NCI-H510A treated with DMSO at 0.1 percent for 48 hours (cell line): ENCODE measurements at regions not wholly inside any gene's neighbourhood (a gene's known extent, or its start where the extent isn't known, plus 50 kb on each side); places are given as distances from the start of the nearest gene placed in this dataset.

Source experiments
- DNase-seq: peaks from one replicate; lab custom pipeline; 2025; lab: John Stamatoyannopoulos, UW

GRCh38 chr4:60502733-60503132, 697.4 kb upstream of the ADGRL3 start:
- no peak for DNase-seq

GRCh38 chr4:60506061-60506460, 694.1 kb upstream of the ADGRL3 start:
- DNase-seq, result no peak

- DNase-seq, result no peak
Measured at GRCh38 chr4:60522265-60522664, 677.9 kb upstream of the ADGRL3 start.

- no peak for DNase-seq
Measured at GRCh38 chr4:60531776-60532379, 668.2 kb upstream of the ADGRL3 start.

GRCh38 chr4:60544981-60545380, 655.1 kb upstream of the ADGRL3 start:
- DNase-seq, result no peak

- DNase-seq, result peak; percentile 75
Measured at GRCh38 chr4:60562334-60562733, 637.8 kb upstream of the ADGRL3 start.

- DNase-seq, result no peak
Measured at GRCh38 chr4:60565558-60565957, 634.6 kb upstream of the ADGRL3 start.

- DNase-seq, result no peak
Measured at GRCh38 chr4:60575336-60575735, 624.8 kb upstream of the ADGRL3 start.

- no peak for DNase-seq
Measured at GRCh38 chr4:60579335-60579734, 620.8 kb upstream of the ADGRL3 start.

- DNase-seq, result no peak
Measured at GRCh38 chr4:60581919-60582536, 618.1 kb upstream of the ADGRL3 start.

GRCh38 chr4:60588556-60588955, 611.6 kb upstream of the ADGRL3 start:
- no peak for DNase-seq

GRCh38 chr4:60589425-60589824, 610.7 kb upstream of the ADGRL3 start:
- no peak for DNase-seq

- DNase-seq, result no peak
Measured at GRCh38 chr4:60590116-60590515, 610.0 kb upstream of the ADGRL3 start.

GRCh38 chr4:60605646-60606354, 594.3 kb upstream of the ADGRL3 start:
- DNase-seq, result no peak

- no peak for DNase-seq
Measured at GRCh38 chr4:60611762-60612496, 588.2 kb upstream of the ADGRL3 start.

GRCh38 chr4:60617731-60618130, 582.4 kb upstream of the ADGRL3 start:
- DNase-seq, result no peak

- DNase-seq, result no peak
Measured at GRCh38 chr4:60619531-60620305, 580.4 kb upstream of the ADGRL3 start.

- no peak for DNase-seq
Measured at GRCh38 chr4:60637976-60638375, 562.1 kb upstream of the ADGRL3 start.

- no peak for DNase-seq
Measured at GRCh38 chr4:60648774-60649173, 551.4 kb upstream of the ADGRL3 start.

- no peak for DNase-seq
Measured at GRCh38 chr4:60652933-60653332, 547.2 kb upstream of the ADGRL3 start.

- DNase-seq, result no peak
Measured at GRCh38 chr4:60655356-60655755, 544.8 kb upstream of the ADGRL3 start.

GRCh38 chr4:60656171-60656570, 544.0 kb upstream of the ADGRL3 start:
- DNase-seq, result no peak
